ENCODE measurements at regions not wholly inside any gene's neighbourhood (a gene's known extent, or its start where the extent isn't known, plus 50 kb on each side); places are given as distances from the start of the nearest gene placed in this dataset.

GRCh38 chr10:84899268-84899667 is 570.9 kb downstream of the CCSER2 start:
- Histone ChIP-seq H3K23me2 (ENCODE audit: insufficient read length, low read depth, low read length, poor library complexity, severe bottlenecking) (no peaks in the 10 kb centered on the region), H4K91ac (ENCODE audit: insufficient read length, low read depth, low read length) (no peak overlapping the region), H3K79me1 (ENCODE audit: insufficient read depth, low read depth, low read length, poor library complexity, severe bottlenecking) (no peaks in the 10 kb centered on the region), H4K20me1 (ENCODE audit: control insufficient read depth, insufficient read depth, insufficient read length) (no peaks in the 10 kb centered on the region), H2AK5ac (ENCODE audit: insufficient read length, low read length) (no peak overlapping the region), H3K79me2 (ENCODE audit: insufficient read depth, low read length) (no peaks in the 10 kb centered on the region), H3K18ac (ENCODE audit: insufficient read length, low read depth, low read length) (no peak overlapping the region), H3K23ac (ENCODE audit: insufficient read length, low read depth, low read length) (no peak overlapping the region), H3K4me1 (ENCODE audit: insufficient read depth, low read length) (no peaks in the 10 kb centered on the region; the same call in 1 of the 2 replicates), H4K5ac (ENCODE audit: insufficient read length, low read depth, low read length) (no peak overlapping the region), H3K4me2 (ENCODE audit: insufficient read depth, insufficient read length, low read length) (no peak overlapping the region), H3T11ph (ENCODE audit: low read length) (no peak overlapping the region), H2BK12ac (ENCODE audit: insufficient read length, low read depth, low read length) (no peak overlapping the region), H3K9me3 (ENCODE audit: control insufficient read depth, low read depth, low read length) (no peaks in the 10 kb centered on the region), H2BK15ac (ENCODE audit: low read depth, low read length) (no peak overlapping the region), H3K4ac (ENCODE audit: low read depth, low read length) (no peak overlapping the region), H3K9ac (ENCODE audit: extremely low read depth, insufficient read length, low read length) (no peak overlapping the region), H4K8ac (replicated peaks; ENCODE audit: insufficient read length, low read depth, low read length) (no peak overlapping the region), H3K27ac (ENCODE audit: insufficient read length, low read depth, low read length) (no peak overlapping the region), H2BK20ac (ENCODE audit: low read depth, low read length, poor library complexity, severe bottlenecking) (no peak overlapping the region), H3K14ac (ENCODE audit: insufficient read depth, low read length) (no peak overlapping the region), H2BK120ac (ENCODE audit: low read depth, low read length, poor library complexity, severe bottlenecking) (no peak overlapping the region), H2AFZ (ENCODE audit: low read length) (no peak overlapping the region), H3K56ac (ENCODE audit: insufficient read length, low read depth, low read length) (no peak overlapping the region), H3K27me3 (ENCODE audit: insufficient read depth, low read length) (no peaks in the 10 kb centered on the region), H2BK5ac (ENCODE audit: insufficient read length, low read length) (no peak overlapping the region)
- Mint-ChIP-seq H3K27me3 (ENCODE audit: low read depth) (no peaks in the 10 kb centered on the region), H3K4me3 (no peak overlapping the region), H3K9me3 (no peaks in the 10 kb centered on the region), H3K4me1 (peaks cover 0 to 4% of the 10 kb centered on the region in 2 experiments; a peak in 1 of 4 replicates), H3K36me3 (ENCODE audit: insufficient read depth in 1 of 3, low read depth in 3 of 3) (no peaks in the 10 kb centered on the region), H3K27ac (no peak overlapping the region)
- TF ChIP-seq, protein P1, sequence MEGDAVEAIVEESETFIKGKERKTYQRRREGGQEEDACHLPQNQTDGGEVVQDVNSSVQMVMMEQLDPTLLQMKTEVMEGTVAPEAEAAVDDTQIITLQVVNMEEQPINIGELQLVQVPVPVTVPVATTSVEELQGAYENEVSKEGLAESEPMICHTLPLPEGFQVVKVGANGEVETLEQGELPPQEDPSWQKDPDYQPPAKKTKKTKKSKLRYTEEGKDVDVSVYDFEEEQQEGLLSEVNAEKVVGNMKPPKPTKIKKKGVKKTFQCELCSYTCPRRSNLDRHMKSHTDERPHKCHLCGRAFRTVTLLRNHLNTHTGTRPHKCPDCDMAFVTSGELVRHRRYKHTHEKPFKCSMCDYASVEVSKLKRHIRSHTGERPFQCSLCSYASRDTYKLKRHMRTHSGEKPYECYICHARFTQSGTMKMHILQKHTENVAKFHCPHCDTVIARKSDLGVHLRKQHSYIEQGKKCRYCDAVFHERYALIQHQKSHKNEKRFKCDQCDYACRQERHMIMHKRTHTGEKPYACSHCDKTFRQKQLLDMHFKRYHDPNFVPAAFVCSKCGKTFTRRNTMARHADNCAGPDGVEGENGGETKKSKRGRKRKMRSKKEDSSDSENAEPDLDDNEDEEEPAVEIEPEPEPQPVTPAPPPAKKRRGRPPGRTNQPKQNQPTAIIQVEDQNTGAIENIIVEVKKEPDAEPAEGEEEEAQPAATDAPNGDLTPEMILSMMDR (conservative IDR thresholded peaks at IDR 0.05): no peak
- WGBS (ENCODE audit: extremely low coverage, insufficient read length, low lambda C conversion rate): no CpG with 5 or more reads among the region's 1 CpG
- DNase-seq: no peak

All from H9 (cell line).